HG03135 (cell line): ENCODE measurements at regions not wholly inside any gene's neighbourhood (a gene's known extent, or its start where the extent isn't known, plus 50 kb on each side); places are given as distances from the start of the nearest gene placed in this dataset.
"Not testable (repeated sequence)": the region's sequence is repeated elsewhere in the genome, so short reads cannot be mapped to it uniquely, and the experiment has no call there.

Experiments
- ATAC-seq: cut with Tn5 transposase; IDR thresholded peaks from one replicate; pipeline ENCODE4 v1.9.1; 2021; ENCODE audit warnings: mild to moderate bottlenecking, moderate library complexity; ENCODE audit not compliant: unreplicated experiment

DNA sequence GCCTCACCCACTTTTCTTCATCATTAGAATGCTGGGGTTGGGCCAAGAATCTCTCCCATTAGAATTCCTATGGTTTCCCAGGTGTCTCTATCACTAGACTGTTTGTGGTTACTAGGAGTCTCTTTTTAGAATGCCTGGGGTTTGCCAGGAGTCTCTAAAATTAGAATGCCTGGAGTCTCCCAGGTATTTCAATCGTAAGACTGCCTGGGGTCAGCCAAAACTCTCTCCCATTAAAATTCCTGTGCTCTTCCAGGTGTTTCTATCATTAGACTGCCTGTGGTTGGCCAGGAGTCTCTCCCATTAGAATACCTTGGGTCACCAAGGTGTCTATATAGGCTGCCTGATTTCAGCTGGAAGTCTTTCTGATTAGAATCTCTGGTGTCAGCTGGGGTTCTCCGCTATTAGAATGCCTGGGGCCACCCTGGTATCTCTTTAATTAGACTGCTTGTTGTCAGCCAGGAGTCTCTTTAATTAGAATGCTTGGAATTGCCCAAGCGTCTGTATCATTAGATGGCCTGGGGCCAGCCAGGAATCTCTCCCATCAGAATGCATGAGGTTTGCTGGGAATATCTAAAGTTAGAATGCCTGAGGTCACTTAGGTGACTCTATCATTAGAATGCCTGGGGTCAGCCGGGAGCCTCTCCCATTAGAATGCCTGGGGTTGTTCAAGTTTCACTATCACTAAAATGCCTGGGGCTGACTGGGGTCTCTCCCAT, 1479.2 kb downstream of the UQCRFS1 start:
- ATAC-seq: no peak

GRCh38 chr19:27729332-27729731, 1483.6 kb downstream of the UQCRFS1 start:
- no peak for ATAC-seq

DNA sequence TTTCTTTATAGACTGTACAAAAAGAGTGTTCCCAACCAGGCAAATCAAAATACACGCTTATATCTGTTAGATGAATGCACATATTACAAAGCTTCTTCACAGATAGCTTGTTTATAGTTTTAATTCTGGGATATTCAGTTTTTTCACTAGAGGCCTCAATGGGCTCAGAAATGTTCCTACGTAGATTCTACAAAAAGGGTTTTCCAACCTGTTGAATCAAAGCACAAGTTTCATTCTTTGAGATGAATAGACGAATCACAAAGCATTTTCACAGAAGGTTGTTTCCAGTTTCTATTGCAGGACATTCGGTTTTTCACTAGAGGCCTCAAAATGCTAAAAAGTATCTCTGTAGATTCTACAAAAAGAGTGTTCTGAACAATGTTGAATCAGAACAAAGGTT, 1490.3 kb downstream of the UQCRFS1 start:
- no peak for ATAC-seq

DNA sequence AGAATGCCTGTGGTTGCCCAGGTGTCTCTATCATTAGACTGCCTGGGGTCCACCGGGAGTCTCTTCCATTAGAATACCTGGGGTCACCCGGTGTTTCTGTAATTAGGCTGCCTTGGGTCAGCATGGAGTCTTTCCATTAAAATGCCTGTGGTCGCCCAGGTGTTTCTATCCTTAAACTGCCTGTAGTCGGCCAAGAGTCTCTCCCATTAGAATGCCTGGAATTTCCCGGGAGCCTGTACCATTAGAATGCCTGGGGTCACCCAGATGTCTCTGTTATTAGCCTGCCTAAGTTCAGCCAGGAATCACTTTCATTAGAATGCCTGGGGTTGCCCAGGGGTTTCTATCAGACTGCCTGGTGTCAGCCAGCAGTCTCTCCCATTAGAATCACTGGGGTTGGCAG, 1492.8 kb downstream of the UQCRFS1 start:
- ATAC-seq: no peak

DNA sequence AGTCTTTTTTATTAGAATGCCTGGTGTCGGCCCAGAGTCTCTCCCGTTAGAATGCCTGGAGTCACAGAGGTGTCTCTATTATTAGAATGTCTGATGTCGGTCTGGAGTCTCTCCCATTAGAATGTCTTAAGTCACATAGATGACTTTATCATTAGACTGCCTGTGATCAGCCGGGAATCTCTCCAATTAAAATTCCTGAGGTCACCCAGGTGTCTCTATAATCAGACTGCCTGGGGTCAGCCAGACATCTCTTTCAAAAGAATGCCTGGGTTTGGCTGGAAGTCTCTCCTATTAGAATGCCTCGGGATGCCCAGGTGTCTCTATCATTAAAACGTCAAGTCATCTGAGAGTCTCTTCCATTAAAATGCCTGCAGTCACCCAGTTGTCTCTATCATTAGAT, 1493.9 kb downstream of the UQCRFS1 start:
- no peak for ATAC-seq

DNA sequence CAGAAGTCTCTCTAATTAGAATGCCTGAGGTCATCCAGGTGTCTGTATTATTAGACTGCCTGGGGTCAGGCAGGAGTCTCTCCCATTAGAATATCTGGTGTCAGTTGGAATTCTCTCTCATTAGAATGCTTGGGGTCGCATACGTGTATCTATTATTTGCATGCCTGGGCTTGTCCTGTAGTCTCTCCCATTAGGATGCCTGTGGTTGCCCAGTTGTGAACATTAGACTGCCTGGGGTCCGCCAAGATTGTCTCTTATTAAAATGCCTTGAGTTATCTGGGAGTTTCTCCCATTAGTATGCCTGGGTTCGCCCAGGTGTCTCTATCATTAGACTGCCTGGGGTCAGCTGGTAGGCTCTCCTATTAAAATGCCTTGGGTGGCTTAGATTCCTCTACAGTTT, 1494.7 kb downstream of the UQCRFS1 start:
- no peak for ATAC-seq

GRCh38 chr19:27717825-27718224, 1495.1 kb downstream of the UQCRFS1 start:
- ATAC-seq: no peak

DNA sequence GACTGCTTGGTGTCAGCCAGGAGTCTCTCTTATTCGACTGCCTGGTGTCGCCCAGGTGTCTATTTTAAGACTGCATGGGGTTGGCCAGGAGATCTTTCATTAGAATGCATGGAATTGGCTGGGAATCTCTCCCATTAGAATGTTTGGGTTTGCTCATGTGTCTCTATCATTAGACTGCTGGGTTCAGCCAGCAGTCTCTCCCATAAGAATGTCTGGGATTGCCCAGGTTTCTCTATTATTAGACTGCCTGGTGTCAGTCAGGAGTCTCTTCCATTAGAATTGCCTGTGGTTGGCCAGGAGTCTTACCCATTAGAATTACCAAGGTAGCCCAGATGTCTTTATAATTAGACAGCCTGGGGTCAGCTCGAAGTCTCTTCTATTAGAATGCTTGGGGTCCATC, 1496.0 kb downstream of the UQCRFS1 start:
- ATAC-seq: no peak

DNA sequence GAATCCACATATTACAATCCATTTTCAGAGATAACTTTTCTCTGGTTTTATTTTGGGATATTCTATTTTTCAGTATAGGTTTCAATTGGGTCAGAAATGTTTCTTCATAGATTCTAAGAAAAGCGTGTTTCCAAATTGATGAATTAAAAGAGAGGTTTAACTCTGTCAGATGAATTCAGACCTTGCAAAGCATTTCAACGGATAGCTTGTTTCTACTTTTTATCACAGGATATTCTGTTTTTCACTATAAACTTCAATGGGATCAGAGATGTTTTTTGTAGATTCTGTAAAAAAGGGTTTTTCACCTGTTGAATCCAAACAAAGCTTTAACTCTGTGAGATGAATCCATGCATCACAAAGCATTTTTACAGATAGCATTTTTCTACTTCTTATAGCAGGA, 1498.1 kb downstream of the UQCRFS1 start:
- no peak for ATAC-seq

- ATAC-seq: no peak
These were observed 1503.5 kb downstream of the UQCRFS1 start for GRCh38 chr19:27709496-27709895.

- not testable (repeated sequence) for ATAC-seq
These were observed 1504.0 kb downstream of the UQCRFS1 start for GRCh38 chr19:27708986-27709385.

DNA sequence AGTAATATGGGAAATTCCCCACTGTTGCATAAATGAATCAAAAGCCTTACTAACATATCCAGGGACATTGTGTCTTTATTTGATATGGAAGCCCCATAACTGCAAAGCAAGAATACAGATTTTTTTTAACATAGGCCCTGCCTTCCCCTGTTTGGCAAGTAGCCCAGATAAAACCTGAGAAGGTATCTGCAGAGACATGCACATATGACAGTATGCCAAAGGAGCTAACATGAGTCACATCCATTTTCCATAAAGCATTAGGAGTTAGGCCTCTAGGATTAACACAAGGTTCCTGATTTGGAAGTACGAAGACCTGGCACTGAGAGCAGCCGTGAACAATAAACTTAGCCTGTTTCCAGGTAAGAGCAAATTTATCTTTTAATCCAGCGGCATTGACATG, 1505.9 kb downstream of the UQCRFS1 start:
- ATAC-seq: not testable (repeated sequence)

GRCh38 chr19:27705896-27706295, 1507.1 kb downstream of the UQCRFS1 start:
- no peak for ATAC-seq

GRCh38 chr19:27694361-27695055, 1518.4 kb downstream of the UQCRFS1 start:
- no peak for ATAC-seq

- ATAC-seq: no peak
These were observed 1521.0 kb downstream of the UQCRFS1 start for GRCh38 chr19:27691991-27692390.

GRCh38 chr19:27689734-27690241, 1523.2 kb downstream of the UQCRFS1 start:
- ATAC-seq: no peak

DNA sequence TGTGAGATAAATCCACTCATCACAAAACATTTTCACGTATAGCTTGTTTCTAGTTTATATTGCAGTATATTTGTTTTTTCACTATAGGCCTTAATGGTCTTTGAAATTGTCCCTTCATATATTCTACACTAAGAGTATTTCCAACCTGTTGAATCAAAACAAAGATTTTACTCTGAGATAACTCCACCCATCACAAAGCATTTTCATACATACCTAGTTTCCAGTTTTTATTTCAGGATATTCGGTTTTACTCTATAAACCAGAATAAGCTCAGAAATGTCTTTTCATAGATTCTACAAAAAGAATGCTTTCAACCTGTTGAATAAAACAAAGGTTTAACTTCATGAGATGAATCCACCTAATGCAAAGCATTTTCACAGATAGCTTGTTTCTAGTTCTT, 1528.7 kb downstream of the UQCRFS1 start:
- no peak for ATAC-seq

DNA sequence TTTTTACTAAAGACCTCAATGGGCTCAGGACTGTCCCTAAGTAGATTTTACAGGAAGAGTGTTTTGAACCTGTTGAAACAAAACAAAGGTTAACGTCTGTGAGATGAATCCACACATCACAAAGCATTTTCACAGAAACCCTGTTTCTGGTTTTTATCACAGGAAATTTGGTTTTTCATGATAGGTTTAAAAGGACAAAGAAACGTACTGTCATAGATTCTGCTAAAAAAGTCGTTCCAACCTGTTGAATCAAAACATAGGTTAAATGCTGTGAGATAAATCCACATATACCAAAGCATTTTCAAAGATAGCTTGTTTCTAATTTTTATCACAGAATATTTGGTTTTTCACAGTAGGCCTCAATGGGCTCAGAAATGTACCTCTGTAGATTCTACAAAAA, 1531.0 kb downstream of the UQCRFS1 start:
- no peak for ATAC-seq

- no peak for ATAC-seq
These were observed 1533.0 kb downstream of the UQCRFS1 start for GRCh38 chr19:27679905-27680304.

GRCh38 chr19:27679399-27679798, 1533.6 kb downstream of the UQCRFS1 start:
- ATAC-seq: no peak

- ATAC-seq: no peak
These were observed 1536.1 kb downstream of the UQCRFS1 start for GRCh38 chr19:27676877-27677276.

GRCh38 chr19:27676334-27676733, 1536.6 kb downstream of the UQCRFS1 start:
- ATAC-seq: no peak
